SK-N-SH treated with all-trans-retinoic acid at 6 μM for 48 hours (cell line): ENCODE measurements at regions not wholly inside any gene's neighbourhood (a gene's known extent, or its start where the extent isn't known, plus 50 kb on each side); places are given as distances from the start of the nearest gene placed in this dataset.

Experiments
- ATAC-seq: fragments of 200-7000 bp; cut with Tn5 transposase; 3 replicates; pipeline ENCODE4 v1.9.1; 2020; ENCODE audit warnings: mild to moderate bottlenecking, moderate library complexity
- ARNTL ChIP-seq: fragments of 450-650 bp; formaldehyde crosslinking; IDR thresholded peaks from 2 replicates; pipeline ENCODE4 v1.5.0; 2020; ENCODE audit warnings: low read depth, mild to moderate bottlenecking, moderate library complexity, borderline replicate concordance
- BACH2 ChIP-seq: fragments of 250-450 bp; sonication (Bioruptor Pico); IDR thresholded peaks from 2 replicates; pipeline ENCODE4 v1.9.0; 2021; ENCODE audit warnings: mild to moderate bottlenecking, borderline replicate concordance
- CSDC2 ChIP-seq: fragments of 250-450 bp; sonication (Bioruptor Pico); IDR thresholded peaks from 2 replicates; pipeline ENCODE4 v1.5.0; 2020; ENCODE audit warnings: mild to moderate bottlenecking, moderate library complexity
- ESRRG ChIP-seq: fragments of 250-450 bp; sonication (Bioruptor Pico); IDR thresholded peaks from 2 replicates; pipeline ENCODE4 v1.6.1; 2021; ENCODE audit warnings: mild to moderate bottlenecking
- GLIS3 ChIP-seq: fragments of 250-450 bp; sonication (Bioruptor Pico); IDR thresholded peaks from 2 replicates; pipeline ENCODE4 v1.5.0; 2020; ENCODE audit warnings: mild to moderate bottlenecking, moderate library complexity
- ISL1 ChIP-seq: fragments of 250-450 bp; sonication (Bioruptor Pico); IDR thresholded peaks from 2 replicates; pipeline ENCODE4 v2.1.2; 2022; ENCODE audit warnings: mild to moderate bottlenecking, moderate library complexity
- OSR1 ChIP-seq: fragments of 250-450 bp; sonication (Bioruptor Pico); IDR thresholded peaks from 2 replicates; pipeline ENCODE4 v1.8.0; 2022; ENCODE audit warnings: moderate library complexity, mild to moderate bottlenecking, inconsistent platforms
- PATZ1 ChIP-seq: fragments of 250-450 bp; sonication (Bioruptor Pico); IDR thresholded peaks from 2 replicates; pipeline ENCODE4 v1.8.0; 2020; ENCODE audit warnings: mild to moderate bottlenecking, moderate library complexity, borderline replicate concordance
- POU6F1 ChIP-seq: fragments of 250-450 bp; sonication (Bioruptor Pico); IDR thresholded peaks from 2 replicates; pipeline ENCODE4 v1.8.0; 2021; ENCODE audit warnings: low read depth, mild to moderate bottlenecking, moderate library complexity, borderline replicate concordance
- PPARA ChIP-seq: fragments of 250-450 bp; sonication (Bioruptor Pico); IDR thresholded peaks from 2 replicates; pipeline ENCODE4 v1.5.0; 2020; ENCODE audit warnings: mild to moderate bottlenecking, borderline replicate concordance
- RARB ChIP-seq: fragments of 250-450 bp; sonication (Bioruptor Pico); IDR thresholded peaks from 2 replicates; pipeline ENCODE4 v1.8.0; 2021; ENCODE audit warnings: mild to moderate bottlenecking, moderate library complexity
- TOX ChIP-seq: fragments of 250-450 bp; sonication (Bioruptor Pico); IDR thresholded peaks from 2 replicates; pipeline ENCODE4 v1.8.0; 2021; ENCODE audit warnings: mild to moderate bottlenecking, moderate library complexity, borderline replicate concordance
- ZC3H10 ChIP-seq: fragments of 250-450 bp; sonication (Bioruptor Pico); IDR thresholded peaks from 2 replicates; pipeline ENCODE4 v1.5.1; 2021; ENCODE audit warnings: mild to moderate bottlenecking, moderate library complexity
- ZFP3 ChIP-seq: fragments of 250-450 bp; sonication (Bioruptor Pico); IDR thresholded peaks from 2 replicates; pipeline ENCODE4 v1.5.0; 2020; ENCODE audit warnings: mild to moderate bottlenecking, moderate library complexity
- ZNF565 ChIP-seq: fragments of 450-650 bp; formaldehyde crosslinking; conservative IDR thresholded peaks from 2 replicates; pipeline ENCODE4 v1.5.0; 2020; ENCODE audit warnings: low read depth, mild to moderate bottlenecking, moderate library complexity
- ZNF70 ChIP-seq: fragments of 450-650 bp; formaldehyde crosslinking; IDR thresholded peaks from 2 replicates; pipeline ENCODE4 v1.5.0; 2020; ENCODE audit warnings: mild to moderate bottlenecking, moderate library complexity
- ZNF8 ChIP-seq: fragments of 450-650 bp; formaldehyde crosslinking; IDR thresholded peaks from 2 replicates; pipeline ENCODE4 v1.5.0; 2020; ENCODE audit warnings: mild to moderate bottlenecking, moderate library complexity
- TF ChIP-seq, protein P1 (sequence below): fragments of 250-450 bp; sonication (Bioruptor Pico); IDR thresholded peaks from 2 replicates; pipeline ENCODE4 v1.5.0; 2020; ENCODE audit warnings: mild to moderate bottlenecking, moderate library complexity
- TF ChIP-seq, protein P2 (sequence below): fragments of 250-450 bp; sonication (Bioruptor Pico); IDR thresholded peaks from 2 replicates; pipeline ENCODE4 v1.5.1; 2020; ENCODE audit warnings: low read depth, mild to moderate bottlenecking, moderate library complexity
- TF ChIP-seq, protein P3 (sequence below): fragments of 250-450 bp; sonication (Bioruptor Pico); IDR thresholded peaks from 2 replicates; pipeline ENCODE4 v1.5.1; 2021; ENCODE audit warnings: mild to moderate bottlenecking, moderate library complexity

- TF ChIP-seq, protein P1, sequence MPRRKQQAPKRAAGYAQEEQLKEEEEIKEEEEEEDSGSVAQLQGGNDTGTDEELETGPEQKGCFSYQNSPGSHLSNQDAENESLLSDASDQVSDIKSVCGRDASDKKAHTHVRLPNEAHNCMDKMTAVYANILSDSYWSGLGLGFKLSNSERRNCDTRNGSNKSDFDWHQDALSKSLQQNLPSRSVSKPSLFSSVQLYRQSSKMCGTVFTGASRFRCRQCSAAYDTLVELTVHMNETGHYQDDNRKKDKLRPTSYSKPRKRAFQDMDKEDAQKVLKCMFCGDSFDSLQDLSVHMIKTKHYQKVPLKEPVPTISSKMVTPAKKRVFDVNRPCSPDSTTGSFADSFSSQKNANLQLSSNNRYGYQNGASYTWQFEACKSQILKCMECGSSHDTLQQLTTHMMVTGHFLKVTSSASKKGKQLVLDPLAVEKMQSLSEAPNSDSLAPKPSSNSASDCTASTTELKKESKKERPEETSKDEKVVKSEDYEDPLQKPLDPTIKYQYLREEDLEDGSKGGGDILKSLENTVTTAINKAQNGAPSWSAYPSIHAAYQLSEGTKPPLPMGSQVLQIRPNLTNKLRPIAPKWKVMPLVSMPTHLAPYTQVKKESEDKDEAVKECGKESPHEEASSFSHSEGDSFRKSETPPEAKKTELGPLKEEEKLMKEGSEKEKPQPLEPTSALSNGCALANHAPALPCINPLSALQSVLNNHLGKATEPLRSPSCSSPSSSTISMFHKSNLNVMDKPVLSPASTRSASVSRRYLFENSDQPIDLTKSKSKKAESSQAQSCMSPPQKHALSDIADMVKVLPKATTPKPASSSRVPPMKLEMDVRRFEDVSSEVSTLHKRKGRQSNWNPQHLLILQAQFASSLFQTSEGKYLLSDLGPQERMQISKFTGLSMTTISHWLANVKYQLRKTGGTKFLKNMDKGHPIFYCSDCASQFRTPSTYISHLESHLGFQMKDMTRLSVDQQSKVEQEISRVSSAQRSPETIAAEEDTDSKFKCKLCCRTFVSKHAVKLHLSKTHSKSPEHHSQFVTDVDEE (CRISPR knock-in tag): no peak
- TF ChIP-seq ZFP3 (CRISPR knock-in tag) (no peak), BACH2 (CRISPR knock-in tag) (no peak)
These were observed 93.2 kb upstream of the JADE1 start (continued) for GRCh38 chr4:128716338-128716737.

- no peak for ATAC-seq
- TF ChIP-seq ESRRG: no peak
- no peak for TF ChIP-seq TOX (CRISPR knock-in tag)
- no peak for TF ChIP-seq OSR1 (CRISPR knock-in tag)
- TF ChIP-seq POU6F1 (CRISPR knock-in tag): no peak
- TF ChIP-seq BACH2 (CRISPR knock-in tag): no peak
- TF ChIP-seq, protein P2, sequence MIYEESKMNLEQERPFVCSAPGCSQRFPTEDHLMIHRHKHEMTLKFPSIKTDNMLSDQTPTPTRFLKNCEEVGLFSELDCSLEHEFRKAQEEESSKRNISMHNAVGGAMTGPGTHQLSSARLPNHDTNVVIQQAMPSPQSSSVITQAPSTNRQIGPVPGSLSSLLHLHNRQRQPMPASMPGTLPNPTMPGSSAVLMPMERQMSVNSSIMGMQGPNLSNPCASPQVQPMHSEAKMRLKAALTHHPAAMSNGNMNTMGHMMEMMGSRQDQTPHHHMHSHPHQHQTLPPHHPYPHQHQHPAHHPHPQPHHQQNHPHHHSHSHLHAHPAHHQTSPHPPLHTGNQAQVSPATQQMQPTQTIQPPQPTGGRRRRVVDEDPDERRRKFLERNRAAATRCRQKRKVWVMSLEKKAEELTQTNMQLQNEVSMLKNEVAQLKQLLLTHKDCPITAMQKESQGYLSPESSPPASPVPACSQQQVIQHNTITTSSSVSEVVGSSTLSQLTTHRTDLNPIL (CRISPR knock-in tag): no peak
- TF ChIP-seq ARNTL (CRISPR knock-in tag): no peak
- TF ChIP-seq RARB (CRISPR knock-in tag): no peak
- no peak for TF ChIP-seq CSDC2
- TF ChIP-seq ZNF70: no peak
- no peak for TF ChIP-seq ZNF565 (CRISPR knock-in tag)
- TF ChIP-seq, protein P3, sequence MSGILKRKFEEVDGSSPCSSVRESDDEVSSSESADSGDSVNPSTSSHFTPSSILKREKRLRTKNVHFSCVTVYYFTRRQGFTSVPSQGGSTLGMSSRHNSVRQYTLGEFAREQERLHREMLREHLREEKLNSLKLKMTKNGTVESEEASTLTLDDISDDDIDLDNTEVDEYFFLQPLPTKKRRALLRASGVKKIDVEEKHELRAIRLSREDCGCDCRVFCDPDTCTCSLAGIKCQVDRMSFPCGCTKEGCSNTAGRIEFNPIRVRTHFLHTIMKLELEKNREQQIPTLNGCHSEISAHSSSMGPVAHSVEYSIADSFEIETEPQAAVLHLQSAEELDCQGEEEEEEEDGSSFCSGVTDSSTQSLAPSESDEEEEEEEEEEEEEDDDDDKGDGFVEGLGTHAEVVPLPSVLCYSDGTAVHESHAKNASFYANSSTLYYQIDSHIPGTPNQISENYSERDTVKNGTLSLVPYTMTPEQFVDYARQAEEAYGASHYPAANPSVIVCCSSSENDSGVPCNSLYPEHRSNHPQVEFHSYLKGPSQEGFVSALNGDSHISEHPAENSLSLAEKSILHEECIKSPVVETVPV: no peak
- TF ChIP-seq ISL1 (CRISPR knock-in tag): no peak
- TF ChIP-seq ZC3H10 (CRISPR knock-in tag): no peak
- TF ChIP-seq PATZ1 (CRISPR knock-in tag): no peak
- no peak for TF ChIP-seq ZFP3 (CRISPR knock-in tag)
- TF ChIP-seq PPARA (CRISPR knock-in tag): no peak
- TF ChIP-seq, all 23 proteins: peak for 0
These were observed 93.9 kb upstream of the JADE1 start for GRCh38 chr4:128715616-128716015.

- no peak for ATAC-seq
- peak; percentile 74 for TF ChIP-seq ISL1 (CRISPR knock-in tag)
- TF ChIP-seq ZNF70: no peak
- no peak for TF ChIP-seq GLIS3 (CRISPR knock-in tag)
- no peak for TF ChIP-seq TOX (CRISPR knock-in tag)
- TF ChIP-seq POU6F1 (CRISPR knock-in tag): no peak
- no peak for TF ChIP-seq ZNF8 (CRISPR knock-in tag)
- TF ChIP-seq BACH2 (CRISPR knock-in tag): no peak
- TF ChIP-seq ZFP3 (CRISPR knock-in tag): no peak
- no peak for TF ChIP-seq PPARA (CRISPR knock-in tag)
These were observed 98.1 kb upstream of the JADE1 start for GRCh38 chr4:128711361-128711760.
